ENCODE measurements at regions not wholly inside any gene's neighbourhood (a gene's known extent, or its start where the extent isn't known, plus 50 kb on each side); places are given as distances from the start of the nearest gene placed in this dataset.
"Not testable (repeated sequence)": the region's sequence is repeated elsewhere in the genome, so short reads cannot be mapped to it uniquely, and the experiment has no call there.

DNA sequence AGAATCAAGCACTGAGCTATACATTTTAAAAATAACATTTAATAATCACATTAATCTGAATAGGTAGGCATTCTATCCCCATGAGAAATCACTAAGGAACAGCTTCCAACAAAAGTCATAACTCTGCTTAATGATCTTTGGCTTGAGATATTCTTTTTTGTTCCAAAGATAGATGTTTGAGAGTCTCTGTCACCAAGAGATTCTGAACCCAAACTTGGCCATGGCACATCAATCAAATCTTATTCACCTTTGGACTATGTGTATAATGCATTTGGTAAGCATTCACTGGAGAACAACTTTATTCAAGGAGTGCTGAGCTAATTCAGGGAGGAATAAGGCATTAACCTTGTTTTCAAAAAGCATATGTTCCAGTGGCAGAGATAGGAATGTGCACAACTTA, 743.3 kb downstream of the SLC4A3 start:
- no peak for DNase-seq

DNA sequence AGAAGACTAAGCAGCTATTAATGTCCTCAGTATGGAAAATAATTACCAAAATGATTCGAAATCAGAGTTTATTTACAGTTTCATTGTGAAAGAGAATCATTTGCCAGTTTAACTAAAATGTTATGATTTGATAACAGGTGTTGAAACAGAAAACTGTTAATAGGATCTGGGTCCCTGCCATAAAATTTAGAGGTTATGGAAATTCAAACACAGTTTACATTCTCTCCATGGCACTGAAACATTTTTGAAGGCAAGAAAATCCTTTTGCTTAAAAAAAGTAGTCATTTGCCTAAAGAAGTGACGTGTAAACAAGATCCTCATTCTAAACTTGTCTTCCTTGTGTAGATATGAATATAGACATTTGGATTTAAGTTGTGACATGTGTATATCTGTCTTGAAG, 743.8 kb downstream of the SLC4A3 start:
- no peak for DNase-seq

DNA sequence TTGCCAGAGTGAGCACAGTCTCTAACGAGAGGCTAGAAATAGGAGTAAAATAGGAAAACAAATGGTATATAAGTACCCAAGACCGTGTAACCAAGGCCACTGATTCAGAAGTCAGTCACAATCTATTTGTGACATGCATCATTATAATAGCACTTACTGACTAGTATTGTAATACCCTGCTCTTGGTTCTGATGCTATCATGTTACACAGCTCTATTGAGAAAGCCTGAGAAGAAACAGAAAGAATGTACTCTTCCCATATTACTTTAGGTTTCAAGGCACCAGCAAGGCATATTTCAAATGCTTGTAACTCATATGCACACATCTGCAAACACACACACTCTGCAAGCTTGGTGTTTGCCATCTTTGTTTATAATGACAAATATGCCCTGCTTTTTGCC, 746.4 kb downstream of the SLC4A3 start:
- no peak for DNase-seq

DNA sequence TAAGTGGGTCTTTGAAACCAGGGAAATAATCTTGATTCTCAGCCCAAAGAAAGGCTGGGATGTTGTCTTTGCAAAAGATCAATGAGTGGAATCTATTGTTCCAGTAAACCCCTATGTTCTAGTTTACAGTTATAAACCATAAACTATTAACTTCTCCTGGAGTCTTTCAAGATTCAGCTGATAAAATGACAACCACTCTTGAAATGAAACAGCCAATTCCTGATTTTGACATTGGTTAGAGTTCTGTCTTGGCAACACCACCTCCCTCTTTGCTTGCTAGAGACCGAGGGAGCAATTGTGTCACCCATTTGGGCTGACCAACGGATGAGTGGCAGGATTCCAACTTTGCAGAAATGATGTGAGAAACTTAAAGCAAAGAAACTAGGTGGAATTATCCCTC, 746.9 kb downstream of the SLC4A3 start:
- DNase-seq: no peak

DNA sequence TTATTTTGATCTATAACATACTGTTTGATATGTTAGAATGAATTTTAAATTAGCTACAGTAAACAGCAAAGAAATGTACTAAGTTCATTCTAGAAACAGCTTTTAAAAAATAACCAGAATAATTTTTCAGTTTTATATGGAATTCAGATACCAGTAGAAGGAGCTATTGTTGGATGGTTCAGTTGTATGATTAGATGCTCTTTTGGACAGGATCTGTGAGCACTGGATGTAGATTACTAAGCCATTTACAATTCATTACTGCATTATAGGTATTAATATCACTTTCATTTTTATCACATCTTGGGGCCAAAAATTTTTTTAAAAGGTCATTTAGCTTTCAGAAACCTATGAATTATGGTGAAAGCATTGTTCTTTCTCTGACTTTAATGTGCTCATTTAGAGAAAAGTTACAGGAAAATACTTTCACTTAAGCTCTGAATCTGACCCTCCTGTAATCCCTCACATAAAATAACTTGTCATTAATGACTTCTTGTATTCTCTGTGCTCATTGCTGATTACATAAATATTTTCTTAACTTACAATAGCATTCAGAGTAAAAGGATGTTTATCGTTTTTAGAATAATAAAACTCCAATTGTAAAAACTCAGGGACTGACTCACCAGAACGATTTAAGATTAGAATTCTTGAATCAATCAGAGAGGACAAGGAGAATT, 750.2 kb downstream of the SLC4A3 start:
- no peak for DNase-seq

DNA sequence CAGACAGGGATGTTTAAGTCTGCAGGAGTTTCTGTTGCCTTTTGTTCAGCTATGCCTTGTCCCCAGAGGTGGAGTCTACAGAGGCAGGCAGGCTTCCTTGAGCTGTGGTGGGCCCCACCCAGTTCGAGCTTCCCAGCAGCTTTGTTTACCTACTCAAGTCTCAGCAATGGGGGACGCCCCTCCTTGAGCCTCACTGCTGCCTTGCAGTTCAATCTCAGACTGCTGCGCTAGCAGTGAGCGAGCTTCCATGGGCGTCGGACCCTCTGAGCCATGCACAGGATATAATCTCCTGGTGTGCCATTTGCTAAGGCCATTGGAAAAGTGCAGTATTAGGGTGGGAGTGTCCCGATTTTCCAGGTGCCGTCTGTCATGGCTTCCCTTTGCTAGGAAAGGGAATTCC, 760.3 kb downstream of the SLC4A3 start:
- not testable (repeated sequence) for DNase-seq

DNA sequence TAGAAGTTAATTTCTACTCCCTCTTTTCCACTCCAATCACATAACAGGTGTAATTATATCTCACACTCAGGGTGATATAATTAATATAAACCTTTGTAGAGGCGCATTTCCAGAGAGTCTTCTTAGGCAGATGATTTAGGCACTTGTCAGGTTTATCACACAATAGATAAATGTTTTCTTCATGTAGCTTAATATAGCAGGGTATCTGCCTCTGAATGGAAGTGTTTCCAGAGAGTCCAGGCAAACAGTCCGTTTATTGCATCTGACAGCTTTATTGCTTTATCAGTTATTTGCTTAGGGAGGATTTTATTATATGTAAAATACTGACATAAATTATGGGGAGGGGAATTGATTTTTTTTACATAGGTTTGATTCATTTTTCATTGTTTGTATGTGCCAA, 766.3 kb downstream of the SLC4A3 start:
- DNase-seq: no peak

DNA sequence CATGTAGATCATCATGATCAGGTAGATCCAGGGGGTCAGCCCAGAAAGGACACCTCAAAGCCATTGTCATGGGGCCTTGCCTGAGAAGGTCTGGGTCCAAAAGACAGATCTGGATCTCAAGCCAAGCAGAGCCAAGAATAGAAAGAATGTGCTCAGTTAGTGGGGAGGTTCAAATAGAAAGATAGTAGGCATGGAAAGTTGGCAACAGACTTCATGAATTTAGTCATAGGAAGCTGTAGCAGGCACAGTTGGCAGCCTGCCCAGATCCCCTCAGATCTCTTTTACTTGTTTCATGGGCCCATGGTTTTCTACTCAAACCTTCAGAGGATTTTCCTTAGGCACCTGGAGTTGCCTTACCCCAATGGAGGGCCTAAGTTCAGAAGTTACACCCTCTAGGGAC, 767.0 kb downstream of the SLC4A3 start:
- DNase-seq: no peak

DNA sequence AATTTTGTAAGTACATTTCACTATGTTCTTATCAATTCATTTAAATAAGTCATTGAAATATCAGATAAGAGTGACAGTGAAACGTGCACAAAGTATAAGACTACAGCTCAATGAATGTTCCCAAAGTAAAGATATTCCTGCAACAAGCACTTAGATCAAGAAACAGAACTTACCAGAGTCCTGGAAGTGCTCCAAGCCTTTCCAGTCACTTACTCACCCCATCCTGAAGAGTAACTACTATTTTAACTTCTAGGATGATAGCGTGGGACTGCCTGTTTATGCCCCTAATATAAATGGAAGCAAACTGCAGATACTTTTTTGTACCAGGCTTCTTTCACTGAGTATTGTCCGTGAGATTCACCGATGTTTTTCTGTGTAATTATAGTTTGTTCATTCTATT, 768.9 kb downstream of the SLC4A3 start:
- DNase-seq: no peak

DNA sequence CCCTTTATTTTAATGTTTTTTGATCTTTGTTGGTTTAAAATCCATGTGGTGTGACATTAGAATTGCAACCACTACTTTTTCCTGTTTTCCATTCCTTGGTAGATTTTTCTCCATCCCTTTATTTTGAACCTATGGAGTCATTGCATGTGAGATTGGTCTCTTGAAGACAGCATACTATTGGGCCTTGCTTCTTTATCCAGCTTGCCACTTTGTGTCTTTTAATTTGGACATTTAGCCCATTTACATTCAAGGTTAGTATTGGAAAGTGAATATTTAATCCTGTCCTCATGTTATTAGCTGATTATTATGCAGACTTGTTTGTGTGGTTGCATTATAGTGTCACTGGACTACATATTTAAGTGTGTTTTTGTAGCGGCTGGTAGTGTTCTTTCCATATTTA, 782.9 kb downstream of the SLC4A3 start:
- no peak for DNase-seq

DNA sequence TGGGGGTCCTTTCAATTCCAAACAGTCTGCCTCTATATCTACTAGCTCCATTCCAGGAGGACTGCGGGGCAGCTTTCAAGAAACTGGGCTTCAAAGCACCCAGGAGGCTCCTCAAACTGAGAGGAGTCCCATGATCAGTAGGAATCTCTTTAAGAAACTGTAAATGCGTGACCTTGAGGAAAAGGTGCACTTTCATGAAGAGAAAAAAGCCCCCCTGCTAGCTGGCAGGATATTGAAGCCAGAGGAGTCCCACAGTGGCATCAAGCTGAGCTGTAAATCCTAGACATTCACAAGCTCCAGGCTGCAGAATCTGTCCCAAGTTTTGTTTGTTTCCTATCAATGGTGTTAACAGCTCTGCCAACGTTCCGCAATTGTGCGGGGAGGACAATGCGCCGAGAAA, 790.1 kb downstream of the SLC4A3 start:
- DNase-seq: no peak

DNA sequence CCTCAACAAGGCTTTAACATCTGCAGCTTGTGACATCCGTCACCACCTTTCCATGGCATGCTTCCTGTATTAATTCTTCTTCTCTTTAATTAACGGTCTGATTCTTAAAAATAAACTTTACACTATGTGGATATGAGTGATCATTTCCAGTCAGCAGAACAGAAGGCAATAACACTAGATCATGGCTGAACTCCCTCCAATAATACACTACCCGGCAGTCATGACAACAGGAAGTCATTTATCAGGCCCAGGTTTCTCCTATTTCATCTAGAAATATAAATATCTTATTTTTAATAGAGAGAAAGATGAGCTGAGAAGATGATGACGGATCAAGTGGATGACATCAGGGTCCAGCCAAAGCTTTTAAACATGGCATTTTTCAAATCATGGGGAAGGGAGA, 792.2 kb downstream of the SLC4A3 start:
- DNase-seq: no peak

DNA sequence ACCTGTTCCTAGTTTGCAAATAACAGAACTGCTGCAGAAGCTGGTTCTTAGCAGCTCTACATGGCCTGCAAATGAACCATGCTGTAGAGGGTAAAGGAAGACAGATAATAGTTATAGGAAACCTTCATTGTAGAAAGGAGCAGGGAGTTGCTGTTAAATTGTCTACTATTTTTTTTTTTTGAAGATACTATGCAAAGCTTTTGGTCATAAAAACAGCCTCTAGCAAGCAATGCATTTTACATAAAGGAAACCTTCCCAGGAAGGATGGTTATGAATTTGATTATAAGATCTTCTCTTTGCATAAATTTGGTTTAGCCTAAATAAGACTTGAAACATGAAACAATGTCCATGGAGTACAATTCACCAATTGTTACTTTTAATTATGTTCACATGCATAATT, 793.4 kb downstream of the SLC4A3 start:
- DNase-seq: no peak

DNA sequence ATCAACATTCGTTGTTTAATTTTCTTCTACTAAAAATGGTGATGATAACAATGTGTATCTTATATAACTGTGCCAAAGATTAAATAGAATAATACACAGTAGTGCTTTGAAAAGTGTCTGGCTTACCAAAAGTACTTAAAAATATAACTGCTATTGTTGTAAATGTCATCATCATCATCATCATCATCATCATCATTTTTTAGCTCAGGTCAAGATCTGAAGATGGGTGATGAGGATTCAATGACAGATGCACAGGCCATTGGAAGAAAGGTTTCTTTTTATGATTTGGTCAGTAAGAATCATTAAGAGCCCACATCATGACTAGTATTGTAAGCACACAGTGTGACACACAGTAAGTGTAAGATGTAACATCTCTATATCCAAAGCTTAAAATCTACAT, 795.2 kb downstream of the SLC4A3 start:
- DNase-seq: no peak

DNA sequence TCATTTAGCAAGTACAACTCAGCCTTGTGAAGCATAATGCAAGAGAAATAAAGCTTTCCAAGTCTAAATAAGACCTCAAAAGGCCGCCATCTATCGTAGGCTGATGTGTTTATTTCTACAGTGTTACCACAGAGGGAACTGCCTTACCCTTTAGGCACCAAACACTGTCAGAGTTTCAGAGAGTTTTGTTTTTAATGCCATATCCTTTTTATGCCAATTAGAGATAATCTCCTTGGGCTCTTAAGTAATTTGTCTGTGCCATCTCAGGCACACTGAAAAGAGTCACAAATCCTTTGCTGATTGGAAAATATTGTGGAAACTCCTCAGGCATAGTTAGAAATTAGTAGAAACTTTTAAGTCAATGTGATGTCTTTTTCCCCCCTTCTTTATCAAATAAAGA, 797.1 kb downstream of the SLC4A3 start:
- DNase-seq: no peak

DNA sequence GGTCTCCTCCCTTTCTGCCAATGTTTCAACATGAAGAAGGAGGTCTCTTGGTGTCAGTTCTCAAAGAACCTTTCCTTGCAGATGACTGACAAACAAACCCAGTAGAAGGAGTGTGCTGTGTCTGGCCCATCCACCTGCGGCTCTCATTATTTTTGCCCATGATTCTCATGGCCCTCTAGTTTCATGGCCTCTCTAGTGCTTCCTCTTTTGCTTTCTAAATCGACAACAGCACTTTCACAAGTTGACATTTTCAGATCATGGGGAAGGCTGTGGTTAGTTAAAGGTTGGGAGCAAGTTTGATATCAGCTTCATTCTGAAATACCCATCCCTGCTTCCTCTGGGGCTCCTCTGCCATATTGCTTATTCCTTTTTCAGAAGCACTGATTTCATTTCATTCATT, 805.2 kb downstream of the SLC4A3 start:
- no peak for DNase-seq

DNA sequence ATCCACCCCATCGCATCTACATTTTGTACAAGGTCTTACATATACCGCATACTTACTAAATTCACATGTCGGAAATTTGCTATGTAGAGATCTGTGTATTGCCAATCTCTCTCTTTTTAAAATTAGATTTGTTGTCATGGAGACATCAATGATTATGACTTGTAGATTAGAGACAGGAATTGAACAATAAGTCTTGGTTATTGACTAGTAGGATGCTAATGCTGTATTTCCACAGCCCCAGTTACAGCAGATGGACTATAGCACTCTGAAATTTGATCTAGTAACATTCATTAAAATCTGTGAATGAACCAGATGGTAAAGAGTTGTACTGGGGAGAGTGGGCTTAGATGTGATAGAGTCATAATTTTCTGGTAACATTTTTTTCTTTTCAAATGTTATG, 805.7 kb downstream of the SLC4A3 start:
- DNase-seq: no peak

DNA sequence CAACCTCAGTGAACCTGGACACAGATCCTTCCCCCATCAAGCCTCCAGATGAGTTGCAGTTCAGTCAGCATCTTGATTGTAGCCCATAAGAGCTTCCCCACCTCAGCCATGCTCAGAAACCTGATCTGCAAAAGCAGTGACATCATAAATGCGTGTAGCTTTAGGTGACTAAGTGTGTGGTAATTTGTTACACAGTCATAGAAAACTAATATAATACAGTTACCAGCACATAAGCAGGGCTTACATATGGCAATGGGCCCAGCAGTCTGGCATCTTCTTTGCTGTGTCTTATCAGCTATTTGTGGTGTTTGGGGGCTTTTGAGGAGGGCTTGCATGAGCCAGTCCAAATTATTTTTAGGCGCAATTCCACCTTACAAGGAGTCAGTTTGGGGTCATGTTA, 807.0 kb downstream of the SLC4A3 start:
- no peak for DNase-seq

DNA sequence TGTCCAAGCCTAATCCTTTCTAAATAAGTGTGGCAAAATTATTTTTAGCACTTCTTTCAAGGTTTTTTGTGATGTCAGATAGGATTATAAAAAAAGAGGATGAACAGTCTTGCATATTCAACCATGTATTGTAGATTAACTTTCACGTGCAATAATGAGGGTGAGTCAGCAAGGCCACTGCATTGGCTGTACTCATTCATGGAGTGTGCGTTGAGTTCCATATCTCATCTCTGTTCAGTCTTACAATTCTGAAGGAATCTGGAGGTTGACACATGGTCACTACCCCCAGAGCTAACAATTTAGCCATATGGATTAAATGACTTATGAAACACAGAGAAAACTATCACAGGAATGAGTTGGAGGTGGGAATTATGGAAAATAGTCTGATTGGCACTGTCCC, 810.5 kb downstream of the SLC4A3 start:
- no peak for DNase-seq

DNA sequence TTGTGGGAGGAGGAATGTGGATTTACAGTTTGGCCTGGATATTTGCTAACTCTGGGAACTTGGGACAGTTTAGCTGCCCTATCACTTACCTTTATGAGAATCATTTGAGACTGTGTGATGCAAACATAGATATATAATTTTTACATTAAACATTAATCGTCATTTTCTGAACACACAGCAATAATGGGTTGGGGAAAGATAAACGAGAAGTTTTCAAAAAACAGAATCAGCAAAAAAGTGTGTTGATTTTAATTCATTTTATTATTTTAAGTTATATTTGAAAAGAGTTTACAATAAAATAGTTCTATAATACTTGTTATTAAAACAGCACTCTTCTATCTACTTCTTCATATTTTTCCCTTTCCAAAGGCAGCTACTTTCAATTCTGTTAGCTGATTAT, 813.3 kb downstream of the SLC4A3 start:
- no peak for DNase-seq

DNA sequence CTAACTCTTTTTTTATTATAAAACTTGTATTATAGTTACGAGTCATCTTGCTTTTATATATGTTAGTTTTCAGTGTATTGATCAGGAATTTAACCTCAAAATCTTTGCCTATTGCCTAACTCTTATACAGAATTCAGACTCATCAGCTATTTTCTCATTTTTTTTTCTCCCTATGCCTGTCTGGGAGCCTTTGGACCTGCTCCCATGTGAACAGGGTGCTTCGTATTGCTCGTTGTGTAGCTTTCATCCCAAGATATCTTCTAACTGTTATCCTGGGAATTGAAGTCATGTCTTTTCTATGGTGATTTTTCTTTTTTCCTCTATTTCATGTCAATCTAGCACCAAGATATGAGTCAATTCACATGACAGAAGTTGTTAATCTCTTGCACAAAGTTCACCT, 814.0 kb downstream of the SLC4A3 start:
- no peak for DNase-seq

DNA sequence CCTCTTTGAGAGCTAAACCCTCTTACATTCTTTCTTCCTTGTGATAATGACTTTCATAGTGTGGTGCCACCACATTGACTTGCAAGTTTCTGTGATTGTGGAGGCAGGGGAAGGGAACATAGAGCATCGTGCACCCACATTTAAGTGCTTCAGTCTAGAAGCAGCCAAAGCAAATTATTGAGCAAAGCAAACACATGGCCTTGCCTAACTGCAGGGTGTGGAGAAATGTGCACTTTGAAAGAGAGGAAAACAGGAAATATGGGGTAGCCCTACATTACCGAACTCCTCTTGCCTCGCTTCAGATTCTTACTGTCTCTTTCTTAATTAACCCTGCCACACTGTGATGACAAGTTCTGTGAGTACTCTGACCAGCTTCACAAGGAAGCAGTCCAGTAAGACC, 814.6 kb downstream of the SLC4A3 start:
- DNase-seq: no peak

DNA sequence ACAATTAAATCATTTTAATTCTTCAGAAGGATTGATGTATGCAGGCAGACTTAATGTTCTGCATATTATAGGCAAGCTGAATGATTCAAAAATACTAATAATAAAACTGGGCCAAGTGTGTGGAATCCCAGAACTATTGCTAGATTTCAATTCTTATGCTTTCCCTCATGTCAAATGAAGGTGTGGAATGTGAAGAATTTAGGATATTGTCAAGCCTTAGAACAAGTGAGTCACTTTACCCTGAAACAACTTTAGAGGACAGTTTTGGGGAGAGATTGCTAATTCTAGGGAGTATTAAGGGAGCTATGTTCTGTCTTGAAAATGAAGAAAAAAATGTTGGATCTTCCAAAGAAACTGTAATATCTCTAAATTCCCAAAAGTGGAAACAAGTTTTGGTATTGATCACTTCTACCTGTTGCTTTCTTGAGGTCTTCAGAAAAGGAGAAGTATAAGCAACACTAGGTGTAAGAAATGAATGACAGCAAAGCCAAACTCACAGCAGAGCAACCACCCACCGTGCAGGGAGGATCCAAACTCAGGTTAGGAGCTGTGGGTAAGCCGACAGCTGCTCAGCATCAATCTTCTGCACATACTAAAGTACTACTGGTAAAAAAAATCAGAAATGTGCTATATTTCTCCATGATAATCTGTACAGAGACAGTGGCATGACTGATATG, 818.1 kb downstream of the SLC4A3 start:
- DNase-seq: no peak

DNA sequence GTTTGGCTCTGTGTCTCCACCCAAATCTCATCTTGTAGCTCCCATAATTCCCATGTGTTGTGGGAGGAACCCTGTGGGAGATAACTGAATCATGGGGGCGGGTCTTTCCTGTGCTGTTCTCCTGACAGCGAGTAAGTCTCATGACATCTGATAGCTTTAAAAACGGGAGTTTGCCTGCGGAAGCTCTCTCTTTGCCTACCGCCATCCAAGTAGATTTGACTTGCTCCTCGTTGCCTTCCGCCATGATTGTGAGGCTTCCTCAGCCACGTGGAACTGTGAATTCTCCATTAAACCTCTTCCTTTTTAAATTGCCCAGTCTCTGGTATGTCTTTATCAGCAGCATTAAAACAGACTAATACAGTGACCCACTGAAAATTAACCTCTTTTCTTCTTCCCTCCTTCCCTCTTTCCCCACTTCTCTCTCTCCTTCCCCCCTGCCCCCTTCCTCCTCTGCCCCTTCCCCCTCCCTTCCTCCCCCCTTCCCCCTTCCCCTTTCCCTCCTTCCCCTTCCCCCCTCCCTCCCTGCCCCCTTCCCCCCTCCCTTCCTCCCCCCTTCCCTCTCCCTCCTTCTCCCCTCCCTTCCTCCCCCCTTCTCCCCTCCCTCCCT, 818.8 kb downstream of the SLC4A3 start:
- no peak for DNase-seq

DNA sequence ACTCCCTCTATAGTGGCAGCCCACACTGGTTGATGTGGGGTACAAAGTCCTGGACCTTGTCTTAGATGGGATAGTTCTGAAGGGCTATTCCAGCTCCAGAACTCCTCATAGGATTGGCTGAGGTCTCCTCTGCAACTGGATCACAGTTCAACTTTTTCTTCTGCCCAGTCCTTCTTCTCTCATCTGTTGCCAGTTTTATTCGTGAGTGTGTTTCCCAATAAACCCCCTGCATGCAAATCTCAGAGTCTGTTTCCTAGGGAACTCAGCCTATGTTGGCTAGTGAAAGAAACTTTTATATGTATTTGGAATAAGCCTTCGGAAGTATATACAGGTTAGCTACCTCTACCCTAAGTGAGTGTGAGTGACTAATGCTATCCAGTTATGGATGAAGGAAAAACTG, 823.4 kb downstream of the SLC4A3 start:
- DNase-seq: no peak

All from inflammatory macrophage (primary cell).